SK-N-SH (cell line): ENCODE measurements at regions not wholly inside any gene's neighbourhood (a gene's known extent, or its start where the extent isn't known, plus 50 kb on each side); places are given as distances from the start of the nearest gene placed in this dataset.

Source experiments
- FOSL2 ChIP-seq: IDR thresholded peaks from 2 replicates; pipeline ENCODE4 v1.4.0; 2012; ENCODE audit warnings: low read depth, mild to moderate bottlenecking, moderate library complexity, borderline replicate concordance
- RAD21 ChIP-seq: IDR thresholded peaks from 2 replicates; pipeline ENCODE4 v1.6.1; 2012; ENCODE audit warnings: mild to moderate bottlenecking, low read length
- RFX5 ChIP-seq: IDR thresholded peaks from 2 replicates; pipeline ENCODE4 v1.6.1; 2012; ENCODE audit warnings: mild to moderate bottlenecking, improper control_type of control experiment, low read length
- TCF12 ChIP-seq: IDR thresholded peaks from 2 replicates; pipeline ENCODE4 v1.4.0; 2012
- TF ChIP-seq, protein P1 (sequence below): fragments of 200-600 bp; sonication (generic); IDR thresholded peaks from 2 replicates; pipeline ENCODE4 v1.6.1; 2017; ENCODE audit warnings: antibody characterized with exemption, mild to moderate bottlenecking, moderate library complexity

DNA sequence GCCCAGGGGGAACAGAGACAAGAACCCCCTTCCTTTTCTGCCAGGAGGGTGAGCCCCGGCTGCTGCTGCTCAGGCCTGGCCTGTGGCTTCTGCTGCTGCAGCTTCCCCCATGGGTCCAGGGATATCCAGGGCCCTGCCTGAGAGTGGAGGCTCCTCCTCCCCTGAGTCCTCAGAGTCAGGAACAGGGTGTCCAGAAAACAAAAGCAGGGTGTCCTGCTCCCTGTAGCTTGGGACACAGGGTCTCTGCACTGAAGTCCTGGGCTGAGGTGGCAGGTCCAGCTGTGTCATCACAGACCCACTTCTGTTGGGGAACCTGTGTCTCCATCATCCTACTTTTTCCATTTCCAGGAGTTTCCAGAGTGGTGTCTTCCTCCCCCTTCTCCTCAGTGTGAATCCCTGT lies 76.1 kb downstream of the ZNF280B start:
- TF ChIP-seq, protein P1, sequence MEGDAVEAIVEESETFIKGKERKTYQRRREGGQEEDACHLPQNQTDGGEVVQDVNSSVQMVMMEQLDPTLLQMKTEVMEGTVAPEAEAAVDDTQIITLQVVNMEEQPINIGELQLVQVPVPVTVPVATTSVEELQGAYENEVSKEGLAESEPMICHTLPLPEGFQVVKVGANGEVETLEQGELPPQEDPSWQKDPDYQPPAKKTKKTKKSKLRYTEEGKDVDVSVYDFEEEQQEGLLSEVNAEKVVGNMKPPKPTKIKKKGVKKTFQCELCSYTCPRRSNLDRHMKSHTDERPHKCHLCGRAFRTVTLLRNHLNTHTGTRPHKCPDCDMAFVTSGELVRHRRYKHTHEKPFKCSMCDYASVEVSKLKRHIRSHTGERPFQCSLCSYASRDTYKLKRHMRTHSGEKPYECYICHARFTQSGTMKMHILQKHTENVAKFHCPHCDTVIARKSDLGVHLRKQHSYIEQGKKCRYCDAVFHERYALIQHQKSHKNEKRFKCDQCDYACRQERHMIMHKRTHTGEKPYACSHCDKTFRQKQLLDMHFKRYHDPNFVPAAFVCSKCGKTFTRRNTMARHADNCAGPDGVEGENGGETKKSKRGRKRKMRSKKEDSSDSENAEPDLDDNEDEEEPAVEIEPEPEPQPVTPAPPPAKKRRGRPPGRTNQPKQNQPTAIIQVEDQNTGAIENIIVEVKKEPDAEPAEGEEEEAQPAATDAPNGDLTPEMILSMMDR, result no peak
- TF ChIP-seq RAD21 (no peak), FOSL2 (no peak), RFX5 (no peak), TCF12 (no peak)
